AG04449 (cell line): ENCODE measurements at regions not wholly inside any gene's neighbourhood (a gene's known extent, or its start where the extent isn't known, plus 50 kb on each side); places are given as distances from the start of the nearest gene placed in this dataset.

Experiments
- CTCF ChIA-PET: fragments of 350-600 bp; formaldehyde crosslinking; extraction: SDS; loops from one replicate; lab custom pipeline; 2021; ENCODE audit warnings: antibody characterized with exemption; lab: Yijun Ruan, JAX
- POLR2A ChIA-PET: fragments of 400-600, 350-600 bp; formaldehyde crosslinking; extraction: SDS; loops from one replicate; lab custom pipeline; 2020; ENCODE audit warnings: antibody characterized with exemption, inconsistent platforms; lab: Yijun Ruan, JAX
- DNase-seq: peaks from one replicate; pipeline ENCODE4 v3.0.0-alpha.2; 2010; ENCODE audit warnings: low read depth, low spot score
- H3K4me3 ChIP-seq: 2 replicates; pipeline ENCODE4 v1.5.1; 2011; ENCODE audit warnings: low read depth, mild to moderate bottlenecking, control low read depth, low read length
- TF ChIP-seq, protein P1 (sequence below): IDR thresholded peaks from one replicate; pipeline ENCODE4 v1.5.1; 2011; ENCODE audit warnings: mild to moderate bottlenecking, moderate library complexity, low read length, control low read depth, inconsistent platforms; ENCODE audit not compliant: insufficient read depth; ENCODE audit errors: missing control alignments

- POLR2A ChIA-PET: no interaction called here
- no peak for DNase-seq
- TF ChIP-seq, protein P1, sequence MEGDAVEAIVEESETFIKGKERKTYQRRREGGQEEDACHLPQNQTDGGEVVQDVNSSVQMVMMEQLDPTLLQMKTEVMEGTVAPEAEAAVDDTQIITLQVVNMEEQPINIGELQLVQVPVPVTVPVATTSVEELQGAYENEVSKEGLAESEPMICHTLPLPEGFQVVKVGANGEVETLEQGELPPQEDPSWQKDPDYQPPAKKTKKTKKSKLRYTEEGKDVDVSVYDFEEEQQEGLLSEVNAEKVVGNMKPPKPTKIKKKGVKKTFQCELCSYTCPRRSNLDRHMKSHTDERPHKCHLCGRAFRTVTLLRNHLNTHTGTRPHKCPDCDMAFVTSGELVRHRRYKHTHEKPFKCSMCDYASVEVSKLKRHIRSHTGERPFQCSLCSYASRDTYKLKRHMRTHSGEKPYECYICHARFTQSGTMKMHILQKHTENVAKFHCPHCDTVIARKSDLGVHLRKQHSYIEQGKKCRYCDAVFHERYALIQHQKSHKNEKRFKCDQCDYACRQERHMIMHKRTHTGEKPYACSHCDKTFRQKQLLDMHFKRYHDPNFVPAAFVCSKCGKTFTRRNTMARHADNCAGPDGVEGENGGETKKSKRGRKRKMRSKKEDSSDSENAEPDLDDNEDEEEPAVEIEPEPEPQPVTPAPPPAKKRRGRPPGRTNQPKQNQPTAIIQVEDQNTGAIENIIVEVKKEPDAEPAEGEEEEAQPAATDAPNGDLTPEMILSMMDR: no peak
- no peak overlapping the region for H3K4me3 ChIP-seq
- CTCF ChIA-PET: no interaction called here
These were observed 159.9 kb upstream of the MMADHC start for GRCh38 chr2:149747456-149747855.

GRCh38 chr2:149745396-149746230 lies 158.0 kb upstream of the MMADHC start:
- no peak for DNase-seq
- H3K4me3 ChIP-seq: no peak overlapping the region
- TF ChIP-seq, protein P1: no peak
- POLR2A ChIA-PET: interaction anchor here (1.0 to 1.2 kb wide), 2 partner anchors 12 to 331 kb away, joined by 3 read pairs; no protein-coding TSS in a partner anchor
- CTCF ChIA-PET: interaction anchor here (0.7 to 1.3 kb wide), 3 partner anchors 17 to 150 kb away, joined by 4 to 5 read pairs (median 5); no protein-coding TSS in a partner anchor

- no peak overlapping the region for H3K4me3 ChIP-seq
- TF ChIP-seq, protein P1: no peak
- ChIA-PET CTCF (interaction anchor here (1.0 to 1.3 kb wide), 2 partner anchors 18 to 149 kb away, joined by 5 read pairs; no protein-coding TSS in a partner anchor), POLR2A (interaction anchor here (1.0 to 1.2 kb wide), 2 partner anchors 11 to 332 kb away, joined by 3 read pairs; no protein-coding TSS in a partner anchor)
- no peak for DNase-seq
These were observed 157.3 kb upstream of the MMADHC start for GRCh38 chr2:149744865-149745264.

DNA sequence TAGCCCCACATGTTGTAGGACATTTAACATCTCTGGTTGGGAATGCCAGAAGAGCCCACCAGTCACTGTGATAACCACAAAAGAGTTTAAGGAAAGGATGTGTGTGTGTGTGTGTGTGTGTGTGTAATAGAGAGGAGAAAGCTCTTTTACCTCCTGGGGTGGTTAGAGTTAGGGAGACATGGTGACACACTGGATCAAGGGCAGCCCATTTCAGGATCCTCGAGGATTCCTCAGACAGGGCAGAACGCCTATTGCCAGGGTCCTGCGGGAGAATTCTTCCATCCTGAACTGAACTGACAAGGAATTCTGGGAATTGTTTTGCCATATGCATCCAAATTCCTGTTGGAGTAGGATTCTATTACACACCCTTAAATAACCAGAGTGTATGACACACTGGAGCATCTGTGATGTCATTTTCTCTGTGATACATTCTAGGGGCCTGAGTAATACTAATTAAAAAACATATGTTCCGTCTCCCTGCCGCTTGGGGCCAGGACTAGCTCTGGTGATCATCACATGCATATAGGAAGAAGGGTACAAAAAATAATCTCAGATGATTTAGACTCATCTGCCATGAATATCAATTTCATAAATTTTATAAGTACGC lies 156.4 kb upstream of the MMADHC start:
- peak; percentile 91 for DNase-seq
- CTCF ChIA-PET: no interaction called here
- POLR2A ChIA-PET: interaction anchor here (0.6 to 1.2 kb wide), 3 partner anchors 10 to 336 kb away, joined by 3 to 6 read pairs (median 4); no protein-coding TSS in a partner anchor
- H3K4me3 ChIP-seq: no peak overlapping the region
- TF ChIP-seq, protein P1: peak; percentile 4

DNA sequence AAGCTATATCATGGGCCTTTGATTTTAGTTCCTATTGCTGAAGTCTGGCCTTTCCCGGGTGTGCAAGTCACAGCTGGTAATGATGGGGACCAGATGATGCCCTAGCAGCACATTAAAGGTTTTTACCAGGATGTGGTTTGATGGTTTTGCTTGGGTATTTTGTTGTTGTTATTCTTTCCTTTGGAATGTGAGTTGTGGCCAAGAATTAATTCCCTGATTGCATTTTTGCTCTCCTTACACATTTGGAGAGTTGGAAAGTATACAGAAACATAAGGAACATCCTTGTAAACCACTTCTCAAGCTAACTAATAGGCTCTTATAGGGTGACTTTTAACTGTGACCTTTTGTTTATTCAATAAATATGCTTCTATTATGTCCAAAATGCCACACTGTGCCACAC lies 154.1 kb upstream of the MMADHC start:
- DNase-seq: peak; percentile 84
- POLR2A ChIA-PET: interaction anchor here (0.6 to 0.9 kb wide), 3 partner anchors 93 to 745 kb away, joined by 3 to 5 read pairs (median 3); no protein-coding TSS in a partner anchor
- no peak overlapping the region for H3K4me3 ChIP-seq
- TF ChIP-seq, protein P1: no peak
- CTCF ChIA-PET: interaction anchor here (2.4 kb wide), 1 partner anchor 25 kb away, joined by 7 read pairs; no protein-coding TSS in a partner anchor

- H3K4me3 ChIP-seq: no peak overlapping the region
- TF ChIP-seq, protein P1: no peak
- ChIA-PET CTCF (interaction anchor here (0.7 to 2.4 kb wide), 3 partner anchors 24 to 737 kb away, joined by 3 to 7 read pairs (median 7); no protein-coding TSS in a partner anchor), POLR2A (no interaction called here)
- DNase-seq: no peak
These were observed 152.9 kb upstream of the MMADHC start for GRCh38 chr2:149740490-149740889.
